ENCODE measurements at regions not wholly inside any gene's neighbourhood (a gene's known extent, or its start where the extent isn't known, plus 50 kb on each side); places are given as distances from the start of the nearest gene placed in this dataset.

- in situ Hi-C loops (cut with HindIII; ENCODE audit: low sequenced_read_pairs): no loop called here
Measured at GRCh38 chr1:29518183-29518835, 282.0 kb downstream of the PTPRU start.

DNA sequence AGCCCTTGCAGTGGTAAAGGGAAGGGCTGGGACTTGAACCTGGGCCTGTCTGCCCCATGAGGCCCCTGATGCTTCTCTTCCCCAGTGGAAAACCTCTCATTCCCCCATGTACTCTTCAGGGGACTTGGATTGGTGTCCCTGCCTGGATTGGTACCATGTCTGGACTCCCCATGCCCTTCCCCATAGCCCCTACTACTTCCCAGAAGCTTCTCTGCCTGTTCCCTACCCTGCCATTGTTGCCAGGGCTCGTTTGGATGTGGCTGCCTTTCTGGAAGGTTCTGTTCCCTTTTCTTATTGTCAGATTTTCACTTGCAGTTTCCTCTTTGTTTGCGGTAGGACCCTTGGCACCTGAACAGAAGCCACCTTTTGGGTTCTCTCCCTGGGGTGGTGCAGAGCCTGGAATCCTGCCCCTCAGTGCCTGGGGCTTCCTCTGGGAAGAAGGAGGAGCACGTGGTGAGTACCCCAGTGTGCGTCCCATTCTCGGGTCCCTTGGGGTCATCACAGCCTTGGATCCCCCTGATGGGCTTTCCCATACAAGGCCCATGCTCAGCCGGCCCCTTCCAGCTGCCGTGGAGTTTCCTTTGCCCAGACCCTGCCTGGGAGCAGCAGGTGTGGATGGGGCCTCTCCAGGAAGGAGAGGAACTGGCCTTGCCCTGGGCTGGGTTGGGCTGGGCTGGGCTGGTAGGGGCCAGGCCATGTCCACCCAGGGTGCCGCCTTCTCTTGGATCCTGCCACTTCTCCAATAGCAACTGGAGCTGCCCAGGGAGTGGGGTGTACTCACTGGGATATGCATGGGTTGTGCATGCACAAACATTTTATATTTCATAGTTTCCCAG lies 281.1 kb downstream of the PTPRU start:
- in situ Hi-C loops (cut with HindIII; ENCODE audit: low sequenced_read_pairs): no loop called here

GRCh38 chr1:29516063-29516820 lies 279.9 kb downstream of the PTPRU start:
- in situ Hi-C loops (cut with HindIII; ENCODE audit: low sequenced_read_pairs): no loop called here

GRCh38 chr1:29515170-29515955 lies 279.0 kb downstream of the PTPRU start:
- in situ Hi-C loops (cut with HindIII; ENCODE audit: low sequenced_read_pairs): no loop called here

GRCh38 chr1:29514361-29515169 lies 278.2 kb downstream of the PTPRU start:
- in situ Hi-C loops (cut with HindIII; ENCODE audit: low sequenced_read_pairs): no loop called here

GRCh38 chr1:29513357-29513756 lies 277.0 kb downstream of the PTPRU start:
- in situ Hi-C loops (cut with HindIII; ENCODE audit: low sequenced_read_pairs): no loop called here

GRCh38 chr1:29511436-29511835 lies 275.1 kb downstream of the PTPRU start:
- in situ Hi-C loops (cut with HindIII; ENCODE audit: low sequenced_read_pairs): no loop called here

- in situ Hi-C loops (cut with HindIII; ENCODE audit: low sequenced_read_pairs): no loop called here
Measured at GRCh38 chr1:29508458-29509107, 272.3 kb downstream of the PTPRU start.

- in situ Hi-C loops (cut with HindIII; ENCODE audit: low sequenced_read_pairs): no loop called here
Measured at GRCh38 chr1:29506678-29507225, 270.4 kb downstream of the PTPRU start.

- in situ Hi-C loops (cut with HindIII; ENCODE audit: low sequenced_read_pairs): no loop called here
Measured at GRCh38 chr1:29505532-29506220, 269.4 kb downstream of the PTPRU start.

- in situ Hi-C loops (cut with HindIII; ENCODE audit: low sequenced_read_pairs): no loop called here
Measured at GRCh38 chr1:29504709-29505410, 268.5 kb downstream of the PTPRU start.

- in situ Hi-C loops (cut with HindIII; ENCODE audit: low sequenced_read_pairs): no loop called here
Measured at GRCh38 chr1:29504196-29504595, 267.9 kb downstream of the PTPRU start.

DNA sequence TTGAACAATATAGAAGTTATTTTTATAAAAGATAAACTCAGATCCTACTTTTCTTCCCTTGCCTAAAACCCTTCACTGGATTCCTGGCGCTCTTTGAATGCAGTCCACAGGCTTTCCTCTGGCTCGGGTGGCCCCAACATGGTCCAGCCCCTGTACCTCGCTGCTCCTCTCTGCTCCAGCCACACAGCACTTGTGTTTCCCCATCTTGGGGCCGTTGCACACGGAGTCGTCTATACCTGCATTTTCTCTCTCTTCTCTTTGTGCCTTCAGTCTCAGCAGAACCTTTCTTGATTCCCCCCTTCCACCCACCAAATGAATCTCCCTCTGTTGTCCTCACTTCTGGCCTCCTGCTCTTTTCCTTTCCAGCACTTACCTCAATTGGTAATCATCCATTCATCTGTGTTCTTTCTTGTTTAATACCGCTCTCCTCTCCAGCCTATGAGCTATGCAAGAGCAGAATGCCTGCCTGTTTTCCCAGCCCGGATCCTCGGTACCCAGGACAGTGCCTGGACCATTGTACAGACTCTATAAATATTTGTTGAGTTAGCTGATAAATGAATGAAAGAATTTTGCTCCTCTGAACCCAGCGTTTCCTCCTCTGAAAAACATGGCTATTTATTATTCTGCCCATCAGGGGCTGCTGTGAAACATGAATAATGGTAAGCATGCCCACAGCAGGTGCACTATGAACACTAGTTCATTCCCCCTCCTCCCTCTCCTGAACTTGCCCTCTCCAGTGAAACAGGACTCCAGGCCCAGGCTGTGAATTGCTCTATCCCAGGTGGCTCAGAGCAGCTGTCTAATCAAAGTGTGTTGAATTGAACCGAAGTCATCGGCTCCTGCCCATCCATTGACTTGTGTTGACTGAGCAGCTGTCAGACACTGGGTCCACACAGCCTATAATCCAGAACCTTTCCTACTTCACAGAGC lies 266.9 kb downstream of the PTPRU start:
- in situ Hi-C loops (cut with HindIII; ENCODE audit: low sequenced_read_pairs): no loop called here

- in situ Hi-C loops (cut with HindIII; ENCODE audit: low sequenced_read_pairs): no loop called here
Measured at GRCh38 chr1:29502225-29502910, 266.0 kb downstream of the PTPRU start.

- in situ Hi-C loops (cut with HindIII; ENCODE audit: low sequenced_read_pairs): no loop called here
Measured at GRCh38 chr1:29501227-29501976, 265.1 kb downstream of the PTPRU start.

DNA sequence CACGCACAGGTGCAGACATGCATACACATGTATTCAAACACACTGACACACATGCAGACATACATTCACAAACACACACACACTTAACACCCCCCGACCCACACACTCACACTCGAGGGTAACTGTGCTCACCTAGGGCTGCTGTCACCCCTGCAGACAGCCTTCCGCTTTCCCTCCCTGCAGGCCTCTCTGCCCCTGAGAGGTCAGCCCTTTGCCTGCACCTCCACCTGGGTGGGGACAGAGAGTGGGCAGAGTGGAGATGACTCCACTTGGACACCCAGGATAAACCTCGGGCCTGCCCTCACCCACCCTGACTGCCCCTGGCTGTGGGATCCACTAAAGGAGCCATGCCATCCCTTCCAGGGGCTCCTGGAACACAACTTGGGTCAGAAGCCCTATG lies 264.3 kb downstream of the PTPRU start:
- in situ Hi-C loops (cut with HindIII; ENCODE audit: low sequenced_read_pairs): no loop called here
